ENCODE measurements at regions not wholly inside any gene's neighbourhood (a gene's known extent, or its start where the extent isn't known, plus 50 kb on each side); places are given as distances from the start of the nearest gene placed in this dataset.

- TF ChIP-seq EZH2 (IDR thresholded peaks at IDR 0.05; ENCODE audit: borderline replicate concordance, insufficient read depth, low read length, poor library complexity, severe bottlenecking) (no peak), CTCF (IDR thresholded peaks at IDR 0.05; ENCODE audit: poor library complexity, severe bottlenecking) (no peak), POLR2AphosphoS5 (IDR thresholded peaks at IDR 0.05) (no peak), RAD21 (conservative IDR thresholded peaks at IDR 0.05) (no peak), TAF1 (IDR thresholded peaks at IDR 0.05; ENCODE audit: low read depth) (no peak), REST (IDR thresholded peaks at IDR 0.05; ENCODE audit: borderline replicate concordance) (no peak)
These were observed 162.5 kb upstream of the CNTNAP4 start for GRCh38 chr16:76114681-76115080.

Measured in neural cell (in vitro differentiated cells).